Hematopoietic multipotent progenitor cell treated with erythropoietin and hydrocortisone succinate and interleukin-3 and kit ligand, for 8 days (in vitro differentiated cells): ENCODE measurements at regions not wholly inside any gene's neighbourhood (a gene's known extent, or its start where the extent isn't known, plus 50 kb on each side); places are given as distances from the start of the nearest gene placed in this dataset.
"Not testable (repeated sequence)": the region's sequence is repeated elsewhere in the genome, so short reads cannot be mapped to it uniquely, and the experiment has no call there.

Experiments used
- DNase-seq: peaks from one replicate; pipeline ENCODE4 v3.0.0-alpha.2; 2015

DNA sequence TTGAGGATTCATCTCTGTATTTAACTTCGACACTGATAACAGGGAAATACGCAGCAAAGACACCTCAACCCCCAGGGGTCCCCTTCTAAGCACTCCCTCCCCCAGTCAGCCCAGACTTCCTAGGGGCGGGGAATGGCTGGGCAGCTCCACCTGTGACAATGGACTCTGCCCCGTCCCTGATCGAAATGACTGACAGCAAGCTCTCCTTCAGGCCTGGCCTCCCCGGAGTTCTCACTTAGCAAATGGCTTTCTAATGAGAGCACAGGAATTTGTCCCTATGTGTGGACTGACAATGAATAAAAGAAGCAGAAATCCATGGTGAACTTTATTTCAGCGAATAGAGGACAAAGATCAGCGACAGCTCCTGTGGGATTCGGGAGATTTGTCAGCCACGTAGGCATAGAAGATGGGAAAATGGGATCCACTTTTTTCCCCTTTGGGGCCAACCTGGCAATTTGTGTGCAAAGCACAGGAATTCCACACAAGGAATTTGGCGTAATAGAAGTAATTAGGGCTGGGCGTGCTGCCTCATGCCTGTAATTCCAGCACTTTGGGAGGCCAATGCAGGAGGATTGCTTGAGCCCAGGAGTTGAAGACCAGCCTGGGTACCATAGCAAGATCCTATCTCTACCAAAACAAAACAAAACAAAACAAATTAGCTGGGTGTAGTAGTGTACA, 63.8 kb downstream of the TNFAIP2 start:
- DNase-seq: no peak

DNA sequence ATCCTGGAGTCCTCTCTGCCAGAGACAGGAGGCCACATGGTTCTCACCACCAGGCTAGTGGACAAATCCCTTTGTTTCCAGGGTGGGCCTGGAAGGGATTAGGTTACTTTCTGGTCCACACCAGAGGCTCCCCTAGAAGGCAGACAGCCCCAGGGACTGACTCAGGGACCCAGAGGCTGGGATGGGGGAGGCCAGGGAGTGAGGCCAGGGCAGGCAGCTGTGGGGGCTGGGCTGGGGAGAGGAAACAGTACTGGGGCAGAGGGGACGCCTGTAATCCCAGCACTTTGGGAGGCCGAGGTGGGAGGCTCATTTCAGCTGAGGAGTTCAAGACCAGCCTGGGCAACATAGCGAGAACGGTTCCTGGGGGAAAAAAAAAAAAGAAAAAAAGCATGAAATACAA, 64.7 kb downstream of the TNFAIP2 start:
- DNase-seq: no peak

DNA sequence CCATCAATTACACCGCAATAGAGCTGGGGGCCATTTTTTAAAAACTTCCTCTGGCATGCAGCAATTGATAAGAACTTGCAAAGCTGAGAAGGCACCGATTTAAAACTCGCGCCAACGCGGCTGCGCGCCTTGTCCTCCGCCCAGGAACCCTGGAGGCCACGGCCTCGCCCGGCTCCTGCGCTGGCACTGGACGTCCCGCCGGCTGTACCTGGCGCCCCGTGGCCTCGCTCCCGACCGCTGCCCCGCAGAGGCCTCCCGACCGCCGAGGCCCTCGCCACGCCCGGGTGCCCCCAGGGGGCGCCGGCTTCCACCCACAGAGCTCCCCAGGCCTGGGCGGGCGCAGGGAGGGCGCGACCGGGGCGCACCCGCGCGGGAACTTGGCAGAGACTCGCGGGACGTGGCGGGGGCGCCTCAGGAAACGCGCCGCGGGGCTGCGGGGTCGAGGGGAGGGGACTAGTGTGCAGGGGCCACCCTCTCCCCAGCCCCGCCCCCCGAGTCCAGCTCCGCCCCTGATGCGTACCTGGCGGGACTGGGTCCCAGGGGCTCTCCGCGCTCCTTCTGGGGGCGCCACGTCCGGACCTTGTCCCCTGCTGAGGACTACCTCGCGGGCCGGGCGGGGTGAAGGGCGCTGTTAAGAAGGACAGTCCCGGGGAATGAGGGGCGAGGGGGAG, 65.7 kb downstream of the TNFAIP2 start:
- DNase-seq: peak; percentile 30

DNA sequence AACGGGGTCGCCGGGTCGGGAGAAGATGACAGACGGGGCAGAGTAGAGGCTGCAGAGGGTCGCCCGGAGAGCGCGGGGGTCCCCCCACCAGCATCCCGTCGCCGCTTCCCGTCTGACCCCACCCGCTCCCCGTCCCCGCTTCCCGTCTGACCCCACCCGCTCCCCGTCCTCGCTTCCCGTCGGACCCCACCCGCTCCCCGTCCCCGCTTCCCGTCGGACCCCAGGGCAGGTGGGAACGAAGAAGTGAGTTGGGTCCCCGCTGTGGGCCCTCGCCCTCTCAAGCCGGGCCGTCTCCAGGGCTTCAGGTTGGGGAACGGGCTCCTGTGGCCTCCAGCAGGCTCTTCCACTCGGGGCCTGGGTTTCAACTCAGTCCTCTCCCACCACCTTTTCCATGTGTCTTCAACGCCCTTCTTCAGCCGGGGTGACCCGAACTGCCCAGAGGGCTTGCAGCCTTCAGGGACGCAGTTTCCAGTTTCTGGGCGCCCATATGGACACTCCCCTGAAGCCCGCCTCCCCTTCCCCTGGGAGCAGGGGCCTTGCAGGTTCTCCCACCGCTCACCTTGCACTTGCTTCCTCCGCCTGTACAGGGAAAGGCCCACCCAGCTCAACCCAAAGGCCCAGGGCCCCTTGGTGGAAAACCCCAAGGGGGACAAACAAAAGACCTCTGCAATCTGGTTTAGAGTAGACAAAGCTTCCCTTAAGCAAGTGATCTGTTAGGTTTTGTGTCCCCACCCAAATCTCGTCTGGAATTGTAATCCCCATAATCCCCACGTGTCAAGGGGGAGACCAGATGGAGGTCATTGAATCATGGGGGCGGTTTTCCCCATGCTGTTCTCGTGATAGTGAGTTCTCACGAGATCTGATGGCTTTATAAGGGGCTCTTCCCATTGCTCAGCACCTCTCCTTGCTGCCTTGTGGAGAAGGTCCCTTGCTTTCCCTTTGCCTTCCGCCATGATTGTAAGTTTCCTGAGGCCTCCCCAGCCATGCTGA, 66.5 kb downstream of the TNFAIP2 start:
- no peak for DNase-seq

DNA sequence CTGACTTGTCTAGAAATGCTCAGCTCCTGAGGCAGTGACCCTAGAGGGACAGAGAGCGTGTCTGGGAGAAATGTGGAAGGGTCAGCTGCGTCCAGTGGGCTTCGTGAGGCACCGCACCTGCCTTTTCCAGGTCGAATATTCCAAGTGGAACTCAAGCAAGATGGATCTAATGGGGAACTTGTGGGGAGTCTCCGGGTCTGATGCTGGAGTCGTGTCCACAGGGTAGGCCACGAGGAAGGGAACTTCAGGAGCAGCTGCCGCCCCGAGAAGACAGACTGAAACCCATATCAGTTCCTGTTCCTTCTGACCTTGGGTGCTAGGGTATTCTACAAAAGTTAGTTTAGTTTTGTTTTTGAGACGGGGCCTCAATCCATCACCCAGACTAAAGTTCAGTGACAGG, 67.5 kb downstream of the TNFAIP2 start:
- DNase-seq: no peak

DNA sequence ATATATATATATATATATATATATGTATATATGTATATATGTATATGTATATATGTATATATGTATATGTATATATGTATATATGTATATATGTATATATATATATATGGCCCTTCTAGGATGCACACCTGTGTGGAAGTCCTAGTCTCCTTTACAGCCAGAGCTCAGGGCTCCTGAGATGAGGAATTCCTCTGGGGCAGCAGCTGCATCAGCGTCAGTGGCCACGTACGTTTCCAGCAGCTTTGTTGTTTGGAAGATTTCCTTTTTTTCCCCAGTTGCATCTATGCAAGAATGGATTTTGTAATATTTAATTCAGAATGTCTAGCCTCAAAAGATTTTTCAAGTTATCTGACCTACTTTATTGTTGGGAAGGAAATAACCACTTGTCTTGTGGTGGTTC, 68.6 kb downstream of the TNFAIP2 start:
- DNase-seq: no peak

DNA sequence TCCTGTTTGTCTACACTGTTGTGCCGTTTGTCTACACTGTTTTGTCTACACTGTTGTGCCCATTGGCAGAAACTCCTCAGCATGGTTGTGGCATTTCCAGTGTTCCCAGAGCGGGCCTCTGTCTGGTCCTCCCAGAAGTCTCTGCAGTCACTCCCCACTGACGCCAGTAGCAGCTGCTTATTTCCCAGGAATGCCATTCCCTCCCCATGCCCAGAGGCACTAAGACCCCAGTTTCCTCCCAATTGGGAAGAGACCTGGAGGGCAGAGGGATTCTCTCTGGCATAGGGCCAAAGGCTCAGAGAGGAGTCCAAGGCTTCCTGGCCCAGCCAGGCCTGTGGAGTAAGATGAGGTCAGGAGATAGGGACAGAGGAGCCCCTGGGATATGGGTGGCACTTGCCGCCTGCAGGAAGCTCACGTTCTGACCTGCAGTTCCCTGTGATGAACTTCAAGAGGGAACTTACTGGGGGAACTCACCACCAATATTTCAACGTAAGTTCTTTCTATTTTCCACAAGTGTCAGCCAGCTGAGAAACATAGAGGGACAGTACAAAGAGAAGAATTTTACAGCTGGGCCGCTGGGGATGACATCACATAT, 69.1 kb downstream of the TNFAIP2 start:
- DNase-seq: peak; percentile 7

DNA sequence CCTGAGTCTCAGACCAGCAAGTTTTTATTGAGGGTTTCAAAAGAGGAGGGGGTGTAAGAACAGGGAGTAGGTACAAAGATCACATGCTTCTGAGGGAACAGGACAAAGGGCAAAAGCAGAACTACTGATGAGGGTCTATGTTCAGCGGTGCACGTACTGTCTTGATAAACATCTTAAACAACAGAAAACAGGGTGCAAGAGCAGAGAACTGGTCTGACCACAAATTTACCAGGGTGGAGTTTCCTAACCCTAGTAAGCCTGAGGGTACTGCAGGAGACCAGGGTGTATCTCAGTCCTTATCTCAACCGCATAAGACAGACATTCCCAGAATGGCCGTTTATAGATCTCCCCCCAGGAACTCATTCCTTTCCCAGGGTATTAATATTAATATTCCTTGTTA, 69.6 kb downstream of the TNFAIP2 start:
- peak; percentile 35 for DNase-seq

DNA sequence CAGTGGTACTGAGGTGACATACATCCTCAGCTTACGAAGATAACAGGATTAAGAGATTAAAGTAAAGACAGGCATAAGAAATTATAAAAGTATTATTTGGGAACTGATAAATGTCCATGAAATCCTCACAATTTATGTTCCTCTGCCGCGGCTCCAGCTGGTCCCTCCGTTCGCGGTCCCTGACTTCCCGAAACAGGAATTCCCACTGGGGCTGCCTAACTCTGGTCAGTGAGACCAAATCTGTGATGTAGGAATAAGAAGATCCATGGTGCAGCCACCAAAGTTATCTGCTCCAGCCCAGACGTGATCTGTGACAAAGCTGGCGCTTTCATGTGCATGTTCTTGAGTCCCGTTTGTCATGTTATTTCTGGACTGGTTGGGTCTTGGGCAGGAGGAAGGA, 70.2 kb downstream of the TNFAIP2 start:
- DNase-seq: not testable (repeated sequence)

DNA sequence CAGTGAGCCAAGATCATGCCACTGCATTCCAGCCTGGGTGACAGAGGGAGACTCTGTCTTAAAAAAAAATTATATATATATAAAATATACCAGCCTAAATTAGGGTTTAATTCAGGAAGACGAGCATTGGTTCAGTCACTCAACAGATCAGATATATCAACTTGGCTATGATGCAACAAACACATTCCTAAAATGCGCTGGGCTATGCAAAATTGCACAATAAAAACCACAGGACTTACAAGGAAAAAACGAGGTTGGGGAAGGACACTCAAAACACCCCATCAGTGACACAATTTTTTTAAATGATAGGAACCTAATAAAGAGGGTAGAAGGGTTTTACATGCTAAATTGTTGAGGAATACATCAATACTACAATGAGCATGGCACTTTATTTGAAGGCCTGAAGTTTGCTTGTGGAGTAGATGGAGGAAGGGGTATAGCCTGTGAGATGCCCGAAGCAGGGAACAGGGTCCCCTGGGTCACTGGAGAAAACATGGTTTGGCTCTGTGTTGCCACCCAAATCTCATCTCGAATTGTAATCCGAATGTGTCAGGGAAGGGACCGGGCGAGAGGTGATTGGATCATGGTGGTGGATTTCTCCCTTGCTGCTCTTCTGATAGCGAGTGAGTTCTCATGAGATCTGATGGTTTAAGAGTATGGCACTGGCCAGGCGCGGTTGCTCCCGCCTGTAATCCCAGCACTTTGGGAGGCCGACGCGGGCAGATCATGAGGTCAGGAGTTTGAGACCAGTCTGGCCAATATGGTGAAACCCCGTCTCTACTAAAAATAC, 71.2 kb downstream of the TNFAIP2 start:
- no peak for DNase-seq

DNA sequence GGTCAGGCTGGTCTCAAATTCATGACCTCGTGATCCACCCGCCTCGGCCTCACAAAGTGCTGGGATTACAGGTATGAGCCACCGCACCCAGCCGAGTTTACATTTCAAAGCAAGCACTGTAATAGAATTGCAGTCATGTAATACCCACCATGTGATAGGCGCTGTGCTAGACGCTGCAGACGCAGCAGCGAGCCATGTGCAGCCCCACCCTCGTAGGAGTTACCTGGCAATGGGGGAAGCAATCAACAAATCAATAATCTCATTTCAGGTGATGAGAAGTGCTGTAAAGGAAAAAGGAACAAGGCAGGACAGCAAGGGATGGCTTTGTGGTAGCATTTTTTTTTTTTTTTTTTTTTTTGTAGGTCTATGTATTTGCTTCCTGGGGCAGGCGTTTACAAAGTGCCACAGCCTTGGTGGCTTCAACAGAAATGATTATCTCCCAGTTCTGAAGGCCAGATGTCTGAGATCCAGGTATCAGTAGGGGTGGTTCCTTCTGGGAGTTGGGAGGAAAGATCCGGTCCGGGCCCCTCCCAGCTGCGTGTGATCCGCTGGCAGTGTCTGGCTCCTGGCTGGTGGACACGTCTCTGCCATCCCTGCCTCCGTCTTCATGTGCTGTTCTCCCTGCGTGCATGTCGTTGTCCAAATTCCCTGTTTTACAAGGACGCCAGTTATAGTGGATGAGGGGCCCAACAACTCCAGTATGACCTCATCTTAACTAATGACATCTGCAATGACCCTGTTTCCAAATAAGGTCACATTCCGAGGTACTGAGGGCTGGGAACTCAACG, 72.8 kb downstream of the TNFAIP2 start:
- DNase-seq: no peak

DNA sequence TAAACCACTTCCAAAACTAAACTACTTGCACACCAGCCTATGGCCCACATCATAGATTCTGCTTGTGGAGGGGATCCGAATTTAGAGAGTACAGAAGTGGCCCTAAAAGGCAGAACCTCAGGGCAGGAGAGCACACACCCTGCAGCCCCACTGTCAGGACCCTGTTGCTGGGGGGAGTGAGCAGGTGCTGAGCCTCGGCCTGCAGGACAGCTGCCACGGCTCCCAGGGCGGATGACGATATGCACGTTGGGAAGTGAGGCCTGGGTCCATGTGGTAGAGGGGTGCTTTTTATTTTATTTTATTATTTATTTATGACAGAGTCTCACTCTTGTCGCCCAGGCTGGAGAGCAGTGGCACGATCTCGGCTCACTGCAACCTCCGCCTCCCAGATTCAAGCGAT, 73.5 kb downstream of the TNFAIP2 start:
- no peak for DNase-seq

DNA sequence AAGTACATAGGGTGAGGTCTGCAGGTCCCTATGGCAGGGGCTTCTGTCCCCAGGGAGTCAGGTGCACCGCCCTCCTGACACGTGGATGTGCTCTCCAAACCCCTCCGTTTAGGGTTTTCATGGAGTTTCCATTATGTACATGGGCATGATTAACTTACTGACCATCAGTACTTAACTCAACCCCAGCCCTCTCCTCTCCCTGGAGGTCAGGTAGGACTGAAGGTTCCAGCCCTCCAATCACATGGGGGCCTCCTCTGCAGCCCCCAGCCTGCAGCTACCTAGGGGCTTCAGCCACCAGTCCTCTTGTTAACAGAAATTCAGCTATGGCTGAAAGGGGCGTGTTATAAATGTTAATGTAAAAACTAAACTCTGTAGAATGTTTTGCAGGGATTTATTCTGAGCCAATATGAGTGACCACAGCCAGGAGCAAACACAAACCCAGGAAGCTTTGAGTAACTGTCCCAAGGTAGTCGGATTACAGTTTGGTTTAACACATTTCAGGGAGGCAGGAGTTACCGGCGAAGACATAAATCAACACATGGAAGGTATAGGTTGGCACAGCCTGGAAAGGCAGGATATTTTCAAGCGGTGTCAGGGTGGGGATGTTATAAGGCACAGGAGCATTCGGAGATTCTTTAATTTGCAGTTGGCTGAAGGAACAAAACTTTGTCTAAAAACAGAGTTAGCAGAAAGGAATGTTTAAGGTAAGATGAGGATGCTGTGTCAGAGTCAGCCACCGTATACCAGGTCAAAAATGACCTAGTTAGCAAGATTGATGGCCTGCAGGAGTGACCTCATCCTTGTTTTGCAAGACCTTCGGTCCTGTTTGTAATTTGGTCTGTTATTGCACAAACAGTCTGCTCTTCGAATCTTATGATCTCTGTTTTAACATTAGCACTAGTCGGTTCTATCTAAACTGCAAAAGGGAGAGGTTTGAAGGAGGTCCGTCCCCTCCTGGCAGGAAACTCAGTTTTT, 75.2 kb downstream of the TNFAIP2 start:
- DNase-seq: no peak

DNA sequence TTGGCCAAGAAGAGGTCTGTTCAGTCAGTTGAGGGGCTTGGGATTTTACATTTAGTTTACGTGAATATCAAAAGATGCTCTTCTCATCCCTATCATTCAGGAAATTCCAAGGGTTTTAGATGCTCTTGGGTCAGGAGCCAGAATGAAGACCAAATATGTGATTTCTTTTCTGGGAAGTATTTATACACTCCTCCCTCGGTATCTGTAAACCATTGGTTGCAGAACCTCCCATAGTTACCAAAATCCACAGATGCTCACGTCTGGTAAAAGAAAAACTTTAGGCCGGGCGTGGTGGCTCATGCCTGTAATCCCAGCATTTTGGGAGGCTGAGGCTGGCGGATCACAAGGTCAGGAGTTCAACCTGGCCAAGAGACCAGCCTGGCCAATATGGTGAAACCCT, 75.9 kb downstream of the TNFAIP2 start:
- DNase-seq: no peak

DNA sequence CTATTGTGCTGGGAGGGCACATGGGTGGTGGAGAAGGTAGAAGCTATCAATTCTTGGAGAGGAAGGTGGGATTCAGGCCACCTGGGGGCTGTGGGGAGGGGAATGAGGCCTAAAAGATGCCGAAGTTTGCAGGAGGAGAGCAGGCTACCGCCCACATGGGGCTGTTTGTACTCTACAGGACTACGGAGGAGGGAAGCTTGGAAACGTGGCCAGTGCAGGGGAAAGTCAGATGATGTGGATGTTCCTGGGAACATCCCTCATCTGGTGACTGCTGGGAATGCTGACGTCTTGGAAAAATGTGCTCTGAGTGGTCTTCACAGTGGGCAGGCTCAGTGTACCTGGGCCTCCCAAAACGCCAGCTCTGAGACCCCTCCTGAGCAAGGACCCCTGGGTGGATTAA, 78.5 kb downstream of the TNFAIP2 start:
- DNase-seq: no peak

DNA sequence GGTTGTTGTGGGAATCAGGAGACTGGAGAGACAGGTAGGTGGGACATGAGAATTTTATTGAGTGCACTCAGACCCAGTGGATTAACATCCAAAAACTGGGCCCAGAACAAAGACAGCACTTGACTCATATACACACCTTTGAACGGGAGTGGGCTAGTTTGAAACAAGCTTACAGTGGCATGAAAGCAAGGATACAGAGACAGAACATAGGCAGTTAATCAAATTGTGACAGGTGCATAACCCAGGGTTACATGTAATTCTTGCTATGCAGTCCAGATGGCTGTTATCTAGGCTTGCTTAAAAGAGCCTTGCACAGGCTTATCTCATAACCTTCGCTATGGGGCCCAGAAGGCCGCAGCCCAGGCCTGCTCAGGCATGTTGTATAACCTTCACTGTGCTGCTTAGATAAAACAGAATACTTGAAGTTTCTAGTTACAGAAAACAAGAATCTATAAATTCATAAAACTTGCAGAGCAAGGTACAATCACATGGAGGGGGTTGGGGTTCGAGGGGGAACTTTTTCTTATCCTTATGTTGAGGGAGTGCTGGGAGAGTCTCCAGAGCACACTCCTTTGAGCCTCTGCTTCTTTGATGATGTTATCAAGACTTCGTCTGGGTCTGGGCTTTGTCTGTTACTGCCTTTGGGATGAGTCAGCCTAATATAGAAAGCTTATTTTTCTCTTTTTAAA, 81.7 kb downstream of the TNFAIP2 start:
- peak; percentile 83 for DNase-seq

DNA sequence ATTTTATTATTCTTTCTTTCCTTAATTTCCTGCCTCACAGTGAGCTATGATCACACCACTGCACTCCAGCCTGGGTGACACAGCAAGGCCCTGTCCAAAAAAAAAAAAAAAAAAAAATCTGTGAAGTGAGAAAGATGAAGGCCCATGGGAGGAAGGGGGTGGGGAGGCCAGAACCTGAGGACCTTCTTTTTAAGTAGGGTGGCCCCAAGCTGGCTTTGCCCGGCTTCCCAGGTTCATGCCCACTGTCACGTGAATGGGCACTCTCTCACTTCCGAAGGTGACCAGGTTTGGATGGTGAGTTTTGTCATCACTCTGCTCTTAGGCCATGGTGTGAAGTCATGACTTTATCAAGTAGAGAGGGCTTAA, 82.3 kb downstream of the TNFAIP2 start:
- no peak for DNase-seq

DNA sequence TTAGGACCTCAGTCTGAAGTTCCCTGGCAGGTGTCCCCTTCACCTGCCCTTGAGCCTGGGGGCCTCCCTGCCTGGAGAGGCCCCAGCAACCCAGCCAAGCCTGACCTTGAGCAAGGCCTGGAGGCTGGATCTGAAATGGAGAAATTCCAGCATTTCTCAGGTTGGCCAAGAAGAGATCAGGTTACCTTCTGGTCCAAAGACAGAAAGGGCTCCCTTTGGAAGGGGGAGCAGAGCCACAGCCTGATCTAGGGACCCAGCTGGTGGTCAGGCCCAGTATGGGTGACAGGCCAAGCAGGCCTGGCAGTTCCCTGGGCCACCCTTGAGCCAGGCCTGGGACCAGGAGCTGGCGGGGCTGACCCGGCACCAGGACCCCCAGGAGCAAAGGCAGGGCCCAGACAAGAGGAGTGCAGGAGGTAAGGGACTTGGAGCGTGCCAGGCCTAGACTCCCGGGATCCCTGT, 82.8 kb downstream of the TNFAIP2 start:
- no peak for DNase-seq

DNA sequence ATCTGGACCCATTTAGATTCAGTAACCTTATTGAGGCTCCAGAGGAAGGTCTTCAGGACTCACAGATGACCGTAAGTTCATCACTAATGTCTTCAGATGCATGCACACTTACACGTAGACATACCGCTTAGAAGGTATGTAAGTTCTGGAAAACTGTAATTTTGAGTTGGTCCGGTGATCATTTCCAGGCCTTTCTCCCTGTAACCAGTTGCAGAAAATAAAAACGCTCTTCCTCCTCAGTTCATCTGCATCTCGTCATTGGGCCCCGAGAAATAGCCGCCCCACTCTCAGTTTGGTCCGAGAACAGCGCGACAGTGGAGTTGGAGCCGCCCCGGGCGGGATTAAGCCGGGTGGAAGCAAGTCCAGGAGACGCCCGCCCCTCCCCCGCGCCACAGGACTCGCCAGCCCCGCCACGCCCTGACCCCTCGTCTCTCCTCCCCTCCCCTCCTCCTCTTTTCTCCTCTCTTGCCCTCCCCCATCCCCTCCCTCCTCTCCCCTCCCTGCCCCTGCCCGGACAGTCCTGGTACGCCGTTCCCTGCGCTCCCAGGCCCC, 83.7 kb downstream of the TNFAIP2 start:
- DNase-seq: no peak
